HG03457 (cell line): ENCODE measurements at regions not wholly inside any gene's neighbourhood (a gene's known extent, or its start where the extent isn't known, plus 50 kb on each side); places are given as distances from the start of the nearest gene placed in this dataset.
"Not testable (repeated sequence)": the region's sequence is repeated elsewhere in the genome, so short reads cannot be mapped to it uniquely, and the experiment has no call there.

Experiments
- ATAC-seq: cut with Tn5 transposase; IDR thresholded peaks from one replicate; pipeline ENCODE4 v1.9.1; 2021; ENCODE audit warnings: moderate number of reproducible peaks; ENCODE audit not compliant: unreplicated experiment

- ATAC-seq: no peak
Observed at GRCh38 chr15:69668039-69668705, 215.6 kb downstream of the RPLP1 start.

GRCh38 chr15:69668963-69669362 is 216.3 kb downstream of the RPLP1 start:
- peak; percentile 54 for ATAC-seq

- ATAC-seq: no peak
Observed at GRCh38 chr15:69669446-69669845, 216.8 kb downstream of the RPLP1 start.

GRCh38 chr15:69673291-69673881 is 220.8 kb downstream of the RPLP1 start:
- no peak for ATAC-seq

GRCh38 chr15:69675731-69676130 is 223.1 kb downstream of the RPLP1 start:
- ATAC-seq: no peak

- ATAC-seq: no peak
Observed at GRCh38 chr15:69677403-69677802, 224.8 kb downstream of the RPLP1 start.

- peak; percentile 84 for ATAC-seq
Observed at GRCh38 chr15:69679623-69680228, 227.1 kb downstream of the RPLP1 start.

GRCh38 chr15:69684823-69685222 is 232.2 kb downstream of the RPLP1 start:
- not testable (repeated sequence) for ATAC-seq

GRCh38 chr15:69685512-69686452 is 233.2 kb downstream of the RPLP1 start:
- no peak for ATAC-seq

GRCh38 chr15:69686626-69687025 is 234.0 kb downstream of the RPLP1 start:
- ATAC-seq: no peak

- no peak for ATAC-seq
Observed at GRCh38 chr15:69689133-69689532, 236.5 kb downstream of the RPLP1 start.

GRCh38 chr15:69691307-69692015 is 238.8 kb downstream of the RPLP1 start:
- no peak for ATAC-seq

- no peak for ATAC-seq
Observed at GRCh38 chr15:69692342-69692741, 239.7 kb downstream of the RPLP1 start.

- ATAC-seq: no peak
Observed at GRCh38 chr15:69693059-69693458, 240.4 kb downstream of the RPLP1 start.

GRCh38 chr15:69696946-69697345 is 244.3 kb downstream of the RPLP1 start:
- ATAC-seq: no peak

GRCh38 chr15:69697916-69698315 is 245.3 kb downstream of the RPLP1 start:
- no peak for ATAC-seq

GRCh38 chr15:69699096-69699495 is 246.5 kb downstream of the RPLP1 start:
- no peak for ATAC-seq

- ATAC-seq: no peak
Observed at GRCh38 chr15:69700380-69700779, 247.8 kb downstream of the RPLP1 start.

- ATAC-seq: no peak
Observed at GRCh38 chr15:69701198-69701597, 248.6 kb downstream of the RPLP1 start.

GRCh38 chr15:69703532-69704187 is 251.0 kb downstream of the RPLP1 start:
- no peak for ATAC-seq
